HEK293 (cell line): ENCODE measurements at regions not wholly inside any gene's neighbourhood (a gene's known extent, or its start where the extent isn't known, plus 50 kb on each side); places are given as distances from the start of the nearest gene placed in this dataset.

Experiments
- CTCF ChIA-PET: fragments of 350-600 bp; formaldehyde crosslinking; extraction: SDS; loops from one replicate; lab custom pipeline; 2021; ENCODE audit warnings: antibody characterized with exemption; lab: Yijun Ruan, JAX
- POLR2A ChIA-PET: fragments of 300-600 bp; formaldehyde crosslinking; extraction: SDS; loops from one replicate; lab custom pipeline; 2020; ENCODE audit warnings: antibody characterized with exemption, inconsistent platforms; lab: Yijun Ruan, JAX
- H3K27ac ChIP-seq: fragments of 200-500 bp; sonication (Bioruptor generic); 2 replicates; pipeline ENCODE4 v1.5.1; 2014; ENCODE audit warnings: low read depth, low read length, control low read depth, inconsistent platforms; ENCODE audit errors: extremely low read depth
- H3K36me3 ChIP-seq, 2 experiments: fragments of 200-500 bp in 1 of 2; sonication (Bioruptor generic) in 1 of 2; 1 replicate in 1 of 2; 2 replicates in 1 of 2; pipeline ENCODE4 v1.5.1; 2014 to 2017; ENCODE audit warnings: inconsistent platforms in 2 of 2, low read length in 2 of 2; ENCODE audit not compliant: control insufficient read depth in 2 of 2, insufficient read depth in 1 of 2
- H3K4me1 ChIP-seq: fragments of 200-500 bp; sonication (Bioruptor generic); 2 replicates; pipeline ENCODE4 v1.5.1; 2014; ENCODE audit warnings: mild to moderate bottlenecking, low read length, inconsistent platforms; ENCODE audit not compliant: control insufficient read depth, insufficient read depth
- H3K4me3 ChIP-seq: 2 replicates; pipeline ENCODE4 v1.5.1; 2011; ENCODE audit warnings: low read depth, mild to moderate bottlenecking, control low read depth, low read length, moderate library complexity
- H3K9me3 ChIP-seq: fragments of 200-500 bp; sonication (Bioruptor generic); 2 replicates; pipeline ENCODE4 v1.5.1; 2014; ENCODE audit warnings: low read depth, low read length, inconsistent platforms; ENCODE audit not compliant: control insufficient read depth, insufficient read depth
- EGR2 ChIP-seq: fragments of 450-650 bp; formaldehyde crosslinking; IDR thresholded peaks from 2 replicates; pipeline ENCODE4 v1.5.1; 2016; ENCODE audit warnings: low read depth, missing biosample characterization, missing genetic modification characterization
- HOXD13 ChIP-seq: sonication (generic); formaldehyde crosslinking; IDR thresholded peaks from 2 replicates; pipeline ENCODE4 v1.8.0; 2022; ENCODE audit warnings: missing genetic modification reagents, borderline replicate concordance
- OSR2 ChIP-seq: fragments of 450-650 bp; formaldehyde crosslinking; IDR thresholded peaks from 2 replicates; pipeline ENCODE4 v1.5.1; 2016; ENCODE audit warnings: missing biosample characterization, missing genetic modification characterization
- YY1 ChIP-seq: fragments of 450-650 bp; formaldehyde crosslinking; IDR thresholded peaks from 2 replicates; pipeline ENCODE4 v1.5.1; 2018; ENCODE audit warnings: missing biosample characterization, missing genetic modification characterization
- ZBTB20 ChIP-seq: fragments of 450-650 bp; formaldehyde crosslinking; IDR thresholded peaks from 2 replicates; pipeline ENCODE4 v1.5.1; 2016; ENCODE audit warnings: missing biosample characterization, missing genetic modification characterization
- ZFP37 ChIP-seq: fragments of 450-650 bp; formaldehyde crosslinking; IDR thresholded peaks from 2 replicates; pipeline ENCODE4 v1.5.1; 2016; ENCODE audit warnings: missing biosample characterization, missing genetic modification characterization
- ZIC2 ChIP-seq: fragments of 450-650 bp; formaldehyde crosslinking; IDR thresholded peaks from 2 replicates; pipeline ENCODE4 v1.5.1; 2016; ENCODE audit warnings: missing biosample characterization, missing genetic modification characterization
- ZNF157 ChIP-seq: fragments of 450-650 bp; formaldehyde crosslinking; IDR thresholded peaks from 2 replicates; pipeline ENCODE4 v1.5.1; 2016; ENCODE audit warnings: missing biosample characterization, missing genetic modification characterization
- ZNF366 ChIP-seq: fragments of 450-650 bp; formaldehyde crosslinking; conservative IDR thresholded peaks from 2 replicates; pipeline ENCODE4 v1.5.1; 2016; ENCODE audit warnings: missing biosample characterization, missing genetic modification characterization
- ZNF404 ChIP-seq: fragments of 450-650 bp; formaldehyde crosslinking; IDR thresholded peaks from 2 replicates; pipeline ENCODE4 v1.5.1; 2017; ENCODE audit warnings: missing biosample characterization, missing genetic modification characterization
- ZNF600 ChIP-seq: fragments of 450-650 bp; formaldehyde crosslinking; IDR thresholded peaks from 2 replicates; pipeline ENCODE4 v1.5.1; 2016; ENCODE audit warnings: missing biosample characterization, missing genetic modification characterization
- ZNF624 ChIP-seq: fragments of 450-650 bp; formaldehyde crosslinking; IDR thresholded peaks from 2 replicates; pipeline ENCODE4 v1.5.1; 2017; ENCODE audit warnings: missing biosample characterization, missing genetic modification characterization
- ZNF791 ChIP-seq: fragments of 450-650 bp; formaldehyde crosslinking; IDR thresholded peaks from 2 replicates; pipeline ENCODE4 v1.5.1; 2016; ENCODE audit warnings: missing biosample characterization, missing genetic modification characterization
- ZNF792 ChIP-seq: fragments of 450-650 bp; formaldehyde crosslinking; IDR thresholded peaks from 2 replicates; pipeline ENCODE4 v1.5.1; 2016; ENCODE audit warnings: missing biosample characterization, missing genetic modification characterization
- ZXDB ChIP-seq: fragments of 450-650 bp; formaldehyde crosslinking; IDR thresholded peaks from 2 replicates; pipeline ENCODE4 v1.5.1; 2016; ENCODE audit warnings: missing biosample characterization, missing genetic modification characterization
- TF ChIP-seq, protein P1 (sequence below): fragments of 450-650 bp; formaldehyde crosslinking; IDR thresholded peaks from 2 replicates; pipeline ENCODE4 v1.5.1; 2016; ENCODE audit warnings: missing biosample characterization, missing genetic modification characterization, low read depth
- TF ChIP-seq, protein P2 (sequence below): fragments of 450-650 bp; formaldehyde crosslinking; IDR thresholded peaks from 2 replicates; pipeline ENCODE4; 2016; ENCODE audit warnings: missing biosample characterization, missing genetic modification characterization
- TF ChIP-seq, protein P3 (sequence below): fragments of 450-650 bp; formaldehyde crosslinking; IDR thresholded peaks from 2 replicates; pipeline ENCODE4 v1.5.1; 2017; ENCODE audit warnings: missing biosample characterization, missing genetic modification characterization
- TF ChIP-seq, protein P4 (sequence below): fragments of 450-650 bp; formaldehyde crosslinking; IDR thresholded peaks from 2 replicates; pipeline ENCODE4 v1.5.1; 2016; ENCODE audit warnings: missing biosample characterization, missing genetic modification characterization, low read depth

DNA sequence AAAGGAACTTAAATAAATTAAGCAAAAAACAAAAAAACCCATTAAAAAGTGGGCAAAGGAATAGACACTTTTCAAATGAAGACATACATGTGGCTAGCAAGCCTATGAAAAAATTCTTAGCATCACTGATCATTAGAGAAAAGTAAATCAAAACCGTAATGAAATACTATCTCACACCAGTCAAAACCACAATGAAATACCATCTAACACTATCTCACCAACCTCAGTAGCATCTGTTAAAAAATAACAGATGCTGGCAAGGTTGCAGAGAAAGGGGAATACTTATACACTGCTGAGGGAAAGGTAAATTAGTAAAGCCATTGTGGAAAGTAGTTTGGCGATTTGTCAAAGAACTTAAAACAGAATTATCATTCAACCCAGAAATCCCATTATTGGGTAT, 381.1 kb downstream of the FLRT2 start (continued):
- TF ChIP-seq HOXD13 (CRISPR knock-in tag) (no peak), ZNF366 (no peak)
- TF ChIP-seq, protein P1, sequence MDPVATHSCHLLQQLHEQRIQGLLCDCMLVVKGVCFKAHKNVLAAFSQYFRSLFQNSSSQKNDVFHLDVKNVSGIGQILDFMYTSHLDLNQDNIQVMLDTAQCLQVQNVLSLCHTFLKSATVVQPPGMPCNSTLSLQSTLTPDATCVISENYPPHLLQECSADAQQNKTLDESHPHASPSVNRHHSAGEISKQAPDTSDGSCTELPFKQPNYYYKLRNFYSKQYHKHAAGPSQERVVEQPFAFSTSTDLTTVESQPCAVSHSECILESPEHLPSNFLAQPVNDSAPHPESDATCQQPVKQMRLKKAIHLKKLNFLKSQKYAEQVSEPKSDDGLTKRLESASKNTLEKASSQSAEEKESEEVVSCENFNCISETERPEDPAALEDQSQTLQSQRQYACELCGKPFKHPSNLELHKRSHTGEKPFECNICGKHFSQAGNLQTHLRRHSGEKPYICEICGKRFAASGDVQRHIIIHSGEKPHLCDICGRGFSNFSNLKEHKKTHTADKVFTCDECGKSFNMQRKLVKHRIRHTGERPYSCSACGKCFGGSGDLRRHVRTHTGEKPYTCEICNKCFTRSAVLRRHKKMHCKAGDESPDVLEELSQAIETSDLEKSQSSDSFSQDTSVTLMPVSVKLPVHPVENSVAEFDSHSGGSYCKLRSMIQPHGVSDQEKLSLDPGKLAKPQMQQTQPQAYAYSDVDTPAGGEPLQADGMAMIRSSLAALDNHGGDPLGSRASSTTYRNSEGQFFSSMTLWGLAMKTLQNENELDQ, result no peak

DNA sequence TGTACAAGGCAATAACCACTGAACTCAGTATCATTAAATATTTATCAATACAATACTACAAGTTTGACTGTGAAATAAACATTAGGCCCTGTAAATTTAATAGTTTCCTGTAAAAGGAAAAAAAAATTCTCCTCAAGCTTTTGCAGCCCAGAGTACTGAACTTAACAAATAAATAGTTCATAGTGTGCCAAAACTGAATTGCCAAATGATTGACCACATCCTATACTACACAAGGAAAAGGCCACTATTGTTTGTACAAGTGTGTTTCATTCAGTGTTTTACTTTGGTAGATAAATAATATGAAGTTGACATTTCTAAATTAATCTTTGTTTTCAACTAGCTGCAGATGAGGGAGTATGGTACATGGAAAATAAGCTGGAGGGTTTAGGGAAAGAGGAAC, 379.6 kb downstream of the FLRT2 start:
- Histone ChIP-seq H3K9me3 (no peaks in the 10 kb centered on the region), H3K4me3 (no peak overlapping the region), H3K27ac (no peak overlapping the region), H3K36me3 (no peaks in the 10 kb centered on the region), H3K4me1 (no peaks in the 10 kb centered on the region)
- ChIA-PET POLR2A (no interaction called here), CTCF (no interaction called here)
- TF ChIP-seq ZXDB, result no peak
- TF ChIP-seq OSR2, result no peak
- no peak for TF ChIP-seq ZIC2 (tag by site-specific recombination)
- no peak for TF ChIP-seq ZNF791
- no peak for TF ChIP-seq ZNF624 (tag by site-specific recombination)
- TF ChIP-seq, protein P2, sequence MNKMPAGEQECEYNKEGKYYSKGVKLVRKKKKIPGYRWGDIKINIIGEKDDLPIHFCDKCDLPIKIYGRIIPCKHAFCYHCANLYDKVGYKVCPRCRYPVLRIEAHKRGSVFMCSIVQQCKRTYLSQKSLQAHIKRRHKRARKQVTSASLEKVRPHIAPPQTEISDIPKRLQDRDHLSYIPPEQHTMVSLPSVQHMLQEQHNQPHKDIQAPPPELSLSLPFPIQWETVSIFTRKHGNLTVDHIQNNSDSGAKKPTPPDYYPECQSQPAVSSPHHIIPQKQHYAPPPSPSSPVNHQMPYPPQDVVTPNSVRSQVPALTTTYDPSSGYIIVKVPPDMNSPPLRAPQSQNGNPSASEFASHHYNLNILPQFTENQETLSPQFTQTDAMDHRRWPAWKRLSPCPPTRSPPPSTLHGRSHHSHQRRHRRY (tag by site-specific recombination), result no peak
- TF ChIP-seq, protein P3, sequence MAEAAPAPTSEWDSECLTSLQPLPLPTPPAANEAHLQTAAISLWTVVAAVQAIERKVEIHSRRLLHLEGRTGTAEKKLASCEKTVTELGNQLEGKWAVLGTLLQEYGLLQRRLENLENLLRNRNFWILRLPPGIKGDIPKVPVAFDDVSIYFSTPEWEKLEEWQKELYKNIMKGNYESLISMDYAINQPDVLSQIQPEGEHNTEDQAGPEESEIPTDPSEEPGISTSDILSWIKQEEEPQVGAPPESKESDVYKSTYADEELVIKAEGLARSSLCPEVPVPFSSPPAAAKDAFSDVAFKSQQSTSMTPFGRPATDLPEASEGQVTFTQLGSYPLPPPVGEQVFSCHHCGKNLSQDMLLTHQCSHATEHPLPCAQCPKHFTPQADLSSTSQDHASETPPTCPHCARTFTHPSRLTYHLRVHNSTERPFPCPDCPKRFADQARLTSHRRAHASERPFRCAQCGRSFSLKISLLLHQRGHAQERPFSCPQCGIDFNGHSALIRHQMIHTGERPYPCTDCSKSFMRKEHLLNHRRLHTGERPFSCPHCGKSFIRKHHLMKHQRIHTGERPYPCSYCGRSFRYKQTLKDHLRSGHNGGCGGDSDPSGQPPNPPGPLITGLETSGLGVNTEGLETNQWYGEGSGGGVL (tag by site-specific recombination), result no peak

DNA sequence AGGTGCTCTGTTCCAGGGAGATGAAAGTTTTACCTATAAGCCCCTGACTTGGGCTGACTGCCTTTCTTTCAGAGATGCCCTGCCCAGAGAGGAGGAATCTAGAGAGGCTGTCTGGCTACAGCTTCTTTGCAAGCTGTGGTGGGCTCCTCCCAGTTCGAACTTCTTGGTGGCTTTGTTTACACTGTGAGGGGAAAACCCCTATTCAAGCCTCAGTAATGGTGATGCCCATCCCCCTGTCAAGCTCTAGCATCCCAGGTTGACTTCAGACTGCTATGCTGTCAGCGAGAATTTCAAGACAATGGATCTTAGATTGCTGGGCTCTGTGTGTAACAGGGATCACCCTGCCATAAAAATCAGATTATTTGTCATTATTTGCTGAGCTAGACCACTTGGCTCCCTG, 377.6 kb downstream of the FLRT2 start:
- no peak overlapping the region for H3K27ac ChIP-seq
- no peaks in the 10 kb centered on the region for H3K4me1 ChIP-seq
- no peak overlapping the region for H3K4me3 ChIP-seq
- no peak for TF ChIP-seq YY1 (tag by site-specific recombination)
- no peaks in the 10 kb centered on the region for H3K36me3 ChIP-seq
- no peaks in the 10 kb centered on the region for H3K9me3 ChIP-seq
- ChIA-PET CTCF (interaction anchor here (0.7 to 0.9 kb wide), 2 partner anchors 40 to 183 kb away, joined by 3 read pairs; no protein-coding TSS in a partner anchor), POLR2A (no interaction called here)

DNA sequence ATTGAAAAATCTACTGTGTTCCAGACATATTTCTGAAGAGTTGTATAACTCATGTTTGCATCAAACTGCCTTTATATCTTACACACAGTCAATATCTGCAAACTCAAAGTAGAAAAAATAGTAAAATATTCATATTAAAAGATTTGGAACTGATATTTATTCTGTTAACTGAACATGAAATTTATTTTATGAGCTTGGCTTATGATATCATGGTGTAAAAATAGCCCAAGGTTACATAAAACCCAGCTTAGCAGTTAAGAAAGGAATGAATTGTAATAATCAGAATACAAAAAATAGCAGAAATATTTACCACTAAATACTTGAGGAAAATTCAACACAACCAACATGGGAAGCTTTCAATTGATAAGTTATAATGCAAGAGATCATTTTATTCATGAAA, 367.9 kb downstream of the FLRT2 start:
- TF ChIP-seq, protein P4, sequence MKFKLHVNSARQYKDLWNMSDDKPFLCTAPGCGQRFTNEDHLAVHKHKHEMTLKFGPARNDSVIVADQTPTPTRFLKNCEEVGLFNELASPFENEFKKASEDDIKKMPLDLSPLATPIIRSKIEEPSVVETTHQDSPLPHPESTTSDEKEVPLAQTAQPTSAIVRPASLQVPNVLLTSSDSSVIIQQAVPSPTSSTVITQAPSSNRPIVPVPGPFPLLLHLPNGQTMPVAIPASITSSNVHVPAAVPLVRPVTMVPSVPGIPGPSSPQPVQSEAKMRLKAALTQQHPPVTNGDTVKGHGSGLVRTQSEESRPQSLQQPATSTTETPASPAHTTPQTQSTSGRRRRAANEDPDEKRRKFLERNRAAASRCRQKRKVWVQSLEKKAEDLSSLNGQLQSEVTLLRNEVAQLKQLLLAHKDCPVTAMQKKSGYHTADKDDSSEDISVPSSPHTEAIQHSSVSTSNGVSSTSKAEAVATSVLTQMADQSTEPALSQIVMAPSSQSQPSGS (tag by site-specific recombination), result no peak
- TF ChIP-seq EGR2 (tag by site-specific recombination) (no peak), ZNF792 (tag by site-specific recombination) (no peak), ZNF600 (tag by site-specific recombination) (no peak), ZFP37 (no peak), ZNF404 (no peak), ZNF157 (tag by site-specific recombination) (no peak), ZBTB20 (tag by site-specific recombination) (no peak)
- TF ChIP-seq, protein P3 (tag by site-specific recombination), result no peak
- TF ChIP-seq, all 188 proteins: peak for 0
- ChIA-PET POLR2A (no interaction called here), CTCF (no interaction called here)
- Histone ChIP-seq H3K4me1 (no peaks in the 10 kb centered on the region), H3K9me3 (no peaks in the 10 kb centered on the region), H3K27ac (no peak overlapping the region), H3K36me3 (no peaks in the 10 kb centered on the region), H3K4me3 (no peak overlapping the region)
